HG03280 (cell line): ENCODE measurements at regions not wholly inside any gene's neighbourhood (a gene's known extent, or its start where the extent isn't known, plus 50 kb on each side); places are given as distances from the start of the nearest gene placed in this dataset.
"Not testable (repeated sequence)": the region's sequence is repeated elsewhere in the genome, so short reads cannot be mapped to it uniquely, and the experiment has no call there.

Experiments
- ATAC-seq: cut with Tn5 transposase; IDR thresholded peaks from one replicate; pipeline ENCODE4 v1.9.1; 2021; ENCODE audit warnings: mild to moderate bottlenecking, moderate library complexity; ENCODE audit not compliant: unreplicated experiment

DNA sequence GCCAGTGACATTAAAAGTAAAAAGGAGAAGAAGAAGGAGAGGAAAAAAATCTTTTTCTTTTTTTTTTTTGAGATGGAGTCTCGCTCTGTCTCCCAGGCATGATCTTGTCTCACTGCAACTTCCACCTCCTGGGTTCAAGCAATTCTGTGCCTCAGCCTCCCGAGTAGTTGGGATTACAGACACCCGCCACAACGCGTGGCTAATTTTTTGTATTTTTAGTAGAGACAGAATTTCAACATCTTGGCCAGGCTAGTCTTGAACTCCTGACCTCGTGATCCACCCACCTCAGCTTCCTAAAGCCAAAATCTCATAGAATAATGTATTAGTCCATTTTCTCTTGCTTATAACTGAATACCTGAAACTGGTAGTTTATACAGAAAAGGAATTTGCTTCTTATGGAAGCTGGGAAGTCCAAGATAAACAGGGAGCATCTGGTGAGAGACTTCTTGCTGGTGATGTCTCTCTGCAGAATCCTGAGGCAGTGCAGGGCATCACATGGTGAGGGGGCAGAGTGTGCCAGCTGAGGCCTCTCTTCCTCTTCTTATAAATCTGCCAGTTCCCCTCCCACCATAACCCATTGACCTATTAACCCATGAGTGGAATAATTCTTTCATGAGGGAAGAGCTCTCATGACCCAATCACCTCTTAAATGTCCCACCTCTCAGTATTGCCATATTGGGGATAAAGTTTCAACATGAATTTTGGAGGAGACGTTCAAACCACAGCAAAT lies 466.3 kb downstream of the GADD45G start:
- ATAC-seq = no peak

DNA sequence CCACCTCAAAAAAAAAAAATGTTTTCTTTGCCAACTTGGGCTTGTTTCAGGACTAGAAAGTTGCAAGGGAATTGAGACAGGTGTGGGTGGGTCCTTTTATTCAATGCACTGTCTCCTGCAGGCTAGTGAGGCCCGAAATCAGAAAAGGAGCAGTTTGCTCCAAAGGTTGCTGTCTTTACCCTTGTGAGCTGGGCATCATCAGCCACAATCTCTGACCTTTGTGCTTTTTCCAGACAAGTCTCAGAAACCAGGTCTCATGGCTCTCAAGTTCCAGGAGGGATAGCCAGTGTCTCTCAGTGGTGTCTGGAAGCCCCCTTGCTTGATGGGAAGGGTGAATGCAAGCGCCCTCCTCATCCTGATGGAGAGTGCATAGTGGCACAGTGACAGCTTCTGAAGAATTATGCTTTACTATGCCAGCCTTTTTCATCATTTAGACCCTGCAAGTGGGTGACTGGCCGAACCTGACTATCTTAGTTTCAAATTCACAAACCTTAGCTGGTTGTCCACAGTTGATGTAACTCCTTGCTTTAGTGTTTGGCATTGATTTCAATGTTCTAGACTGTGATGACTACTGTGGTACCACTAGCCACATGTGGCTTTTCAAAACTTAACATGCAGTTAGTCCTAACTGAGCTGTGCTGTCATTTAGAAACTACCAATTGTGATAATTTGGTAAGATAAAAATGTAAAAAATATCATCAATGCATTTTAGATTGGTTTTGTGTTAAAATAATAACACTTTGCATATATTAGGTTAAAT lies 468.6 kb downstream of the GADD45G start:
- no peak for ATAC-seq

DNA sequence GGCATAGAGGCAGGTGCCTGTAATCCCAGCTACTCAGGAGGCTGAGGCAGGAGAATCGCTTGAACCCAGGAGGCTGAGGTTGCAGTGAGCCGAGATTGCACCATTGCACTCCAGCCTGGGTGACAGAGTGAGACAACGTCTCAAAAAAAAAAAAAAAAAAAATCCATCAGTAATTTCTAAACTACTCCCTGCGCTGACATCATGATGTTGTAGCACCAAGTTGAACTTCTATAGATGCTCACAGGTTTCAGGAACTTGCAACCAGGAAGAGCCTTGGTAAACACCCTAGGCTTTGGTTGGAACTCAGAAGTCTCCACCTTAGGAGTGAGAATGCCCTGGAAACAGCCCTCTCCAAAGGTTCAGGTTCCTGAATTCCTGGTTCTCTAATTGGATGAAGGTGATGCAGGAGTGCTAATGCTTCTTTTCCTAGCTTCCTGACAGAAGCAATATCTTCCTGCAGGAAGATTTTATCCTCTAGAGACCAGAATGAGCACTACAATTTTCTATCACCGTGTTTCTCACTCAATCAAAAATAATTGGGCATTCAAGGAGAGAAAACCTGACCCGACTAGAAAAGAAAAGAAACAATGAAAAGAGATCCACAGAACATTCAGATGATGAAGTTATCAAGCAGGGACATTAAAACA lies 469.6 kb downstream of the GADD45G start:
- no peak for ATAC-seq

DNA sequence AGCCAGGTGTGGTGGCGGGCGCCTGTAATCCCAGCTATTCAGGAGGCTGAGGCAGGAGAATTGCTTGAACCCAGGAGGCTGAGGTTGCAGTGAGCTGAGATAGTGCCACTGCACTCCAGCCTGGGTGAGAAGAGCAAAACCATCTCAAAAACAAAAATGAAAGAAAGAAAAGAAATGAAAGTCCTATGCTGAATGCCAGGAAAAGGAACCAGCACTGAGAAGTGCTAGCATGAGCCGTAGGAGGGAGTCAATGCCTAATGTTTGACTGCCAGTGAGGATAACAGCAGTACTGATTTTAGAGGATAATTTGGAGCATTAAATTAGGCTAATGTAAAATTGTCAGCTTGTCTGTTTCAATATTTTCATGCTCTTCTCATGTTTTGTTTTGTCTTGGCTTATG lies 472.8 kb downstream of the GADD45G start:
- ATAC-seq = not testable (repeated sequence)

DNA sequence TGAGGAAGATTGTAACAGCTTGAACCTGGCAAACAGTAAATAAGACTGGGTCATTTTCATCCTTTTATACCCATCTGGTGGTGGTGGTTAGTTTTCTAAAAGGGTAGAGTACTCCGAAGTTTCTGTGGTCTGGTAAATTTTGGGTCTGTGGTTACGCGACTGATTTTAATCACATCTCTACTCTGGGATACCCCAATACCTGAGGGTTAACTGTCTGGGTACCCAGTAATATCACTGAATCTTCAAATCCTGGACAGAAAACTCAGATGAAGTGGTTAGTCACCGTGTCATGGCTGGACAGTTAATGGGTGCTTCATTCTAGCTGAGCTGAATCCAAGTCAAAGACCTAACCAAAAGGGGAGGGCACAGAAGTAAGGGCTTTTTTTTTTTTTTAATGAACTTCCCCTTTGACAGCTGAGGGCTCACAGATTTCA lies 474.2 kb downstream of the GADD45G start:
- ATAC-seq = no peak

DNA sequence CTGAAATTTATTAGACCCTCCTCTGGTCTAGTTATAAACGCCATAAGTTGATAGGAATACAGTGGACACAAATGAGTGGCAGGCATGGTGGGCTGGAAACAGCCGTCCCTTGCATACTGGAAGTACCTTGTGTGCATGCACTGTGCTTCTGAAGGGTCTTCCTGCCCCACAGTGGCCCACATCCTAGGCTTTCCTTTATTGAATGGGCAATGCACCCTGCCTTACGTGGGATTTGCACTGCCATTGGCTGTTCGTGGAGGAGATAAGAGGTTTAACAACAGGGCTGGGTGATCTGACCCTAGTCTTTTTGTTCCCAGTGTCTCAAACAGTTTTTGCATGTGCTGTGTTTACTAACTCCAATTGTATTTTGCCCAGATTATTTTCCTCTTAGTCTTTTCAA lies 480.8 kb downstream of the GADD45G start:
- ATAC-seq = no peak

DNA sequence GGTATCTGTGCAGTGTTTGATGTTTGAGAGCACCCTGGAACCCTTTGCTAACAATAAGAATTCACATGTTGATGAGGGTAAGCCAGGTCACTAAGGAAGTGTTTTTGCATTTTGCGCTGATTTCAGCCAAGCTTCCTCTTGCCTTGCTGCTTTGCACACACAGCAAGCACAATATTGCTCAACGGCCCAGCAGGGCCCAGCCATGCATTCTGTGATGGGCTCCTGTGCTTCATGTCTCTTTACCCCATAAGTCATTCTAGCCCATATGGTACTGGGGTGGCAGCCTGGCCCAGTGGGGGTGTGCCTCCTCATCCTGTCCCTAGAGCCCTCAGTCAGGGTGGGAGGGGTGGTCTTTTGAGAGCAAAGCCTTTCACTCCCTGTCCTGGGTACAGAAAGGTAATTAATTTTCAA lies 481.3 kb downstream of the GADD45G start:
- no peak for ATAC-seq

DNA sequence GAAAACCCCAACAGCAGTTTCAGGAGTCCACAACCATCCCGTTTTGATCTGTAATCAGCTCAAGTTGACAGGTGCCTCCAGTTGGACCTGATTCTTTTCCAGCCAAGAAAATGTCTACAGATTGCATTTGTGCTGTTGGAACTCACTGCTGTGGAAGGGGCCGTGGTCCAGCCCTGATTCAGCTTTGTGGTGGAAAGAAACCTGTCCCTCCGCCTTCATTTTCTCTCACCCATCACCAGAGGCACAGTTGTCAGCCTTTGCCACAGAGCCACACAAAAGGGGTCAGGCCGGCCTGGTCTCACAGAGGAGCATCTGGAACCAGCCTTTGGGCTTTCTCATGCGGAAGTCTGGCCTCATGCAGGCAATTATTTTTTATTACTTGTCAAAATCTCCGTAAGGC lies 483.6 kb downstream of the GADD45G start:
- no peak for ATAC-seq

DNA sequence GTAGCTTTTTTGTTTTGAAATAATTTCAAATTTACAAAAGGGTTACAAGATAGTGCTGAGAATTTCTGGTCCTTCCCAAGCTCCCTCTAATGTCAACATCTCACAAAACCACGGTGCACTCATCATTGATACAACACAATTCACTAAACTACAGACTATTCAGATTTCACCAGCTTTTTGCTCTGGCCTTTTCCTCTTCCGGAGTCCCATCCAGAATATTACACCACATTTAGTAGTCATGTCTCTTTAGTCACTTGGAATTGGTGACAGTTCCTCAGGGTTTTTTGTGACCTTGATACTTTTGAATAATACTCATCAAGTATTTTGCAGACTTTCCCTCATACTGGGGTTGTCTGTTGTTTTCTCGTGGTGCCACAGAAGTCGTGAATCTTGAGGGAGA lies 484.0 kb downstream of the GADD45G start:
- ATAC-seq = no peak

DNA sequence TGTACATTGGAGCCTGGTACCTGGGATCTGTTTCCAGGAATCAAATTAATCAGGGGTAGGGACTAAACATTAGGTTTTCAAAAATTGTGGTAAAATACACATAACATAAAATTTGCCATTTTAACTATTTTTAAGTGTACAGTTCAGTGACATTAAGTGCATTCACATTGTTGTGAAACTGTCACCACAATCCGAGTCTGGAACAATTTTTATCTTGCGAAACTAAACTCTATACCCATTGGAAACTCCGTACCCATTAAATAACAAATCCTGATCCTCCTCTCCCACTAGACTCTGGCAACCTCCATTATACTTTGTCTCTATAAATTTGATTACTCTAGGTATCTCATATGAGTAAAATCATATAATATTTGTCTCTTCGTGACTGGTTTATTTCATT lies 486.2 kb downstream of the GADD45G start:
- no peak for ATAC-seq

DNA sequence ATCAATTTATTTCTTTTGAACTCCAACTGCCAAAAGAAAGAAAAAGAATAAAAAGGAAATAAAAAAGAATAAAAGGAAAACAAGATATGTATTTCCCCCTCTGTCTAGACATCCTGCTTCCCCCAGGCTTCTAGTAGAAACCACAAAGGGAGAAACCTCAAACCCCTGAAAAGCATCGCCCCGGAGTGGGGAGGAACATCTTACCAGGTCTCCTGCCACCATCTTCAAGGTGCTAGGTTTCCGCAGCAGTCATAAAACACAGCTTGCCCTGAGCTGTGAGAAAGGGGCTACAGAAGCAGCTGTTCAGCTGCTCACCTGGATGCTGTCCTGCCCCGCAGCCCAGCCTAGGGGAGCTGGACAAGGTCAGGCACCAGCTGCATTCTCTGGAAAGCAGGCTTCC lies 487.7 kb downstream of the GADD45G start:
- ATAC-seq = no peak

DNA sequence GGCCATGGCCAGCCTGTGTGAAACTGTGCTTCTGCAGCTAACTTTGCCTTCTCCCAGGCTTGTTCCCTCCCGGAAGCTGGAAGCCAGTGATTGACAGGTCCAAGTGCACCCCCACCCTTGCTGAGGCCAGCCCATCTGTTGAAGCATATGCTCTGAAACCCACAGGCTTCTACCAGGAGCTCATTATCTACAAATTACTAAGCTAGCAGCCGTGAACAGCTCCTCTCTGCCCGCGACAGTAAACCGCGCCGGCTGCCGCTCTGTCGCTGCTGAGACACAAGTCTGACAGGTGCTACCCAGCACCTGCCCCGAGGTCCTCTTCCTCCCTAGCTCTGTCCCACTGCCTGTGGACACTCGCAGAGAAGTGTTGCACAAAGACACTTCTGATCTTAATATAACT lies 490.9 kb downstream of the GADD45G start:
- no peak for ATAC-seq

DNA sequence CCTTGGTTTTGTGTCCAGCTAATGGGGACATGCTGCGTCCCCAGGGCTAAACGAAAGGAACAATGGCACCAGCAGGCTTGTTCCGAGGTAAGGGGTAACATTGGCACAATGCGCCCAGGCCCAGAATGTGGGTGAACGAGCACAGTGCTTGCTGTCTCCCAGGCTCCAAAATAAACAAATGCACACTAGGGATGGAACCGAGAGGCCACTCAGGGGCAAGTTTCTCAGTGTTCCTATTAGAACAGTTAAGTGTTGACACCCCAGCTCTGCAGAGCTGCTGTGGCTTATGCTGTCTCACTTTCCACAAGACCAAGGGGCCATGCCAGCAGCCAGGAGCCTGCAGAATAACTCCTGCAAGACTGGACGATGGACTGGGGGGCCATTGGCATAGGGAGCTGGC lies 492.4 kb downstream of the GADD45G start:
- ATAC-seq = no peak

DNA sequence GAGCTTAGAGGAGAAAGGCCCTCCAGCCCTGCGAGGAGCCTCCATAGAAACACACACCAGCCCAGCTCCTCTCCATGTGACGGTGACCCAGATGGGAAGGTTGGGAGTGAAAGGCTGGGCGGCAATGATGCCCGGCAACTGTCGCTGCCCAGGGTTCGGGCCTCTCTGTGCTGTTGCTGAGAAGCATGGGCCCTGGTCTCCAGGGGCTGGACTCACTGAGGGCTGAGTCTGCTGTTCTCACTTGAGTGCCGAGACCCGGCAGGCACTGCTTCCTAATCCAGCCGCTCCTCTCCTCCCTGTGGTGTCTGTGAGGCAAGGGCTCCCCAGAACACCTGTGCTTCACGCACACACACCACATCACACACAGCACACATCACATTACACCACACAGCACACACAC lies 493.6 kb downstream of the GADD45G start:
- ATAC-seq = no peak

DNA sequence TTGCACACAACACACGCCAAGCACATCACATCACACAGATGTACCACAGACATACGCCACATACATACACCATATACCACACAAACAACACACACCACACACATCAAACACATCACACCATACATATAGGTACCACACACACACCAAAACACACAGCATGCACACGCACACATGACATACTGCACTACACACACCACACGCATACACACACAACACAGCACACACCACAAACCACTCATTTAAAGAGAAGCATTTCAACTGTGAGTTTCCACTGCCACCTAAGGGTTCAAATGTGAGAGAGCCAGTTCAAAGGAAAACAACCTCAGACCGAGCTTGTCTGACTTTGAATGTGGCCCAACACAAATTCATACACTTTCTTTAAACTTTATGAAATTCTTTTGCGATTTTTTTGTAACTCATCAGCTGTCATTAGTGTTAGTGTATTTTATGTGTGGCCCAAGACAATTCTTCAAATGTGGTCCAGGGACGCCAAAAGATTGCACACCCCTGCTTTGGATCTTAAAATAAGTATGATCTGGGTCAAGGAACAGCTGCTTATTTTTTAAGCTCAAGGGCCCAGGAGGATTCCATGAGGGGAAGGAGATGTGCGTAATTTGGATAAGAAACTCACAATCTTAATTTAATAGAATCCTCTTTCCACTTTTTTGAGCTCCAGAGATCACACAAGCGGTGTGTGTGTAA lies 494.6 kb downstream of the GADD45G start:
- no peak for ATAC-seq

DNA sequence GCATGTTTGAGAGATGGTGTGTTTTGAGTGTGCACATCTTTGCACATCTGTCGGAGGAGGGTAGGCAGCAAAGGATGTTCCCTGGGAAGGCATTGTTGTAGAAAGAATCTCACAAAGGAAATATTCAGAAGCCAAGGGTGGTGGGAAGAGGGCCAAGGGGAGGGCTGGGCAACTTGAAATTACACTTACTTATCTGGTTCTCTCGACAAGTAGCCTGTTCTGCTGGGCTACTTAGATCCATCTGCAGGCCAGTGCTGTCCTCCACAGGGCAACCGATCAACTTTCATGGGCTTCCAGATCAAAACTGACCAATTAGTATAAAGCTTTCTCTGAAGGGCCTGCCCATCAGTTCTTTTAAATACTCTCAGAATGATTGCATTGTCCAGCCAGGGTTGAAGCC lies 495.2 kb downstream of the GADD45G start:
- ATAC-seq = no peak

DNA sequence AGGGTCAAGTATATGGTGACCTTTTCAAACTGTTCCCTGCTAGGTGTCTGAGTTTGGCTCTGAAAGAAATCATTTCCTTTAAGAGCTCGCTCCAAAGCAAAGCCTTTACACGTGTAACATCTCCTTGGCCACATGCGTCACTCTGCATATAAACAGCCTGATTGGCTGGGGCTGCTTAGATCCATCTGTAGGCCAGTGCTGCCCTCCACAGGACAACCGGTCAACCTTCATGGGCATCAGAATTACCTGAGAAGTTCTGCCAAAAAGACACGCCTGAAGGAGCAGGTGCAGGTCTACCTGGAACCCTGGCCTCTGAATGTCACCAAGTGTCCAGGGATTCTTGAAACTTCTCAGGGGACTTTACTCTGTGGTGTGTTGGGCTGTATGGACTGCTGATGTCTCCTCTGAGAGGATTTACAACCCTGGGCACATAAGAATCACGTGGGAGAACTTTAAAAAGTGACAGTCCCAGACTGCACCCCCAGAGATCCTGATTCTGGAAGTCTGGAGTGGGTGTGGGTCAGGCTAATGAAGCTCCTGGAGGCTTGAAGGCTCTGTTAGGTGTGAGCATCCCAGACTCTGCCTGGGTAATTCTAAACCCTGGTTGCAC lies 497.6 kb downstream of the GADD45G start:
- peak; percentile 97 for ATAC-seq

DNA sequence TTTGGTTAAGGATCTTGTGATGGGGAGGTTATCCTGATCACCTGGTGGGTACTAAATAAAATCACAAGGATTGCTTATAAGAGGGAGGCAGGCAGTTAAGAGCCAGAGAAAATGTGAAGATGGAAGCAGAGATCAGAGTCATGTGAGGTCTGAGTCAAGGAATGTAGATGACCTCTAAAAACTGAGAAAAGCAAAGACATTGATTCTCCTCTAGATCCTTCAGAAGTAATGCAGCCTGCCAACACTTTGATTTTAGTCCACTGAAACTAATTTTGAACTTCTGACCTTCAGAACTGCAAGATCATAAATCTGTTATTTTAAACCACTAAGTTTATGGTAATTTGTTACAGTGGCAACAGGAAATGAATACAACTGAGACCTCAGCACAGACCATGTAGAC lies 499.0 kb downstream of the GADD45G start:
- ATAC-seq = no peak

DNA sequence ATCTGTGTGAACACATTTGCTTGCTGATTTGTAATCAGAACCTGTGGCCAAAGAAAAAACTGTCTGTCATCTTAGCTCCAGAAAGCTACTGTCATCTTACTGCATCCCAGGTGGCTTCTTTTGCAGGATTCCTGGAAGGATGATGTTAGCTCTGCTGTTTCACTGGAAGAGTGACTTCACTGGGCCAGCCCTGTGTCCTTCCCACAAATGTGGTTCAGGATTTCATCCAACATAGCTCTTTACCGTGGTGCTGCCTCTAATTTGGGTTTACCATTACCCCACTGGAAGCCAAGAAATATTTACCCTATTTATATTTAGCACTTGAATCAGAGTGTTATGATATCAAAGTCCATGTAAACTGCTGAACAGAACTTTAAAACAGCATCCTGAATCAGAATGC lies 501.0 kb downstream of the GADD45G start:
- no peak for ATAC-seq

DNA sequence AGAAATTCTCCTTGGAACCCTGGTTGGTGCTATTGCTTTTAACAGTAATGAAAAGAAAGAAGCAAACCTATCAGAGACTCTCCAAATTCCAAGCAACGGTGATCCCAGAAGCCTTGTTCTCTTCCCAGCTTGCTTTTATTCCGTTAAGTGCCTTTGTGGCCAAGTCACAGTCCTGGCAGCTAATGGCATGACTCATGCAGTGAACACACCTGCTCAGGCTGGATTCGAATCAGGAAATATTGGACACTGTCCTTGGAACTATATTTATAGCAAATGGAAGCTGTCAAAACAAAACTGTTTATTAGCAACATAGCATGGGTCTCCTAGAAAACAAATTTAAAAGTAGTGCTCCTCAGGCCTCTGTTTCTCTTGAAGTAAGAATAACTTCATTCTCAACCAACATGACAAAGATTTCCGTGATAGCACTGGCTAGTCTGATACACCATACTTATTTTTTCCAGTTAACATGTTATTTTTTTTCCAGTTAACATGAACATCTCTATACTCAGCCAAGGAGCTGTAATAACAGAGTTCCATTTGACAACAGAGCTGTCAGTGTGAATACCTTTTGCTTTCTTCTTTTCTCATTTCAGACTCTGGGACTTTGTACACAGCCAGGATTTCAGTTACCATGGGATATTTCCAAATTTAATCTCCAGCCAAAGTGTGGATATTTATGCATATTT lies 502.4 kb downstream of the GADD45G start:
- ATAC-seq = no peak
